Panc1 (cell line): ENCODE measurements at regions not wholly inside any gene's neighbourhood (a gene's known extent, or its start where the extent isn't known, plus 50 kb on each side); places are given as distances from the start of the nearest gene placed in this dataset.
"Not testable (repeated sequence)": the region's sequence is repeated elsewhere in the genome, so short reads cannot be mapped to it uniquely, and the experiment has no call there.

Experiments used
- ATAC-seq: fragments of 200-7000 bp; cut with Tn5 transposase; 2 replicates; pipeline ENCODE4 v1.9.1; 2020; ENCODE audit warnings: mild to moderate bottlenecking, moderate library complexity
- BruUV-seq: library from RNA; stranded (reverse); fragments of 400-500 nt; replicated peaks from 2 replicates; lab custom pipeline; 2021; lab: Mats Ljungman, UMichigan
- CTCF ChIA-PET: fragments of 300-600 bp; sonication (Branson Sonifier 250); formaldehyde crosslinking; loops from one replicate; lab custom pipeline; 2022; ENCODE audit warnings: antibody characterized with exemption; lab: Charles Lee
- POLR2A ChIA-PET: fragments of 300-600 bp; sonication (Branson Sonifier 250); formaldehyde crosslinking; loops from one replicate; lab custom pipeline; 2022; ENCODE audit warnings: antibody characterized with exemption; lab: Charles Lee
- DNase-seq: peaks from one replicate; pipeline ENCODE4 v3.0.0-alpha.2; 2010; ENCODE audit warnings: low read depth, low spot score
- H3K27ac ChIP-seq: 2 replicates; pipeline ENCODE4 v1.5.1; 2011; ENCODE audit warnings: mild to moderate bottlenecking, low read length, inconsistent platforms
- H3K27me3 ChIP-seq: fragments of 200-500 bp; sonication (Bioruptor generic); 2 replicates; pipeline ENCODE4 v1.6.0; 2014; ENCODE audit warnings: low read length, inconsistent platforms; ENCODE audit not compliant: control insufficient read depth, insufficient read depth
- H3K36me3 ChIP-seq: fragments of 200-500 bp; sonication (Bioruptor generic); 2 replicates; pipeline ENCODE4 v1.5.1; 2014; ENCODE audit warnings: inconsistent platforms, mild to moderate bottlenecking, low read length, moderate library complexity; ENCODE audit not compliant: control insufficient read depth, insufficient read depth
- H3K4me1 ChIP-seq: 2 replicates; pipeline ENCODE4 v1.5.1; 2011; ENCODE audit warnings: inconsistent platforms, mild to moderate bottlenecking, low read length, moderate library complexity; ENCODE audit not compliant: control insufficient read depth, insufficient read depth
- H3K4me3 ChIP-seq, 2 experiments: 2 replicates each; pipeline ENCODE4 v1.5.1; 2011 to 2012; ENCODE audit warnings: low read depth in 2 of 2, low read length in 2 of 2, mild to moderate bottlenecking in 2 of 2, inconsistent platforms in 1 of 2, moderate library complexity in 1 of 2
- H3K9me3 ChIP-seq: fragments of 200-500 bp; sonication (Bioruptor generic); 2 replicates; pipeline ENCODE4 v1.5.1; 2014; ENCODE audit warnings: low read depth, mild to moderate bottlenecking, inconsistent platforms, low read length, moderate library complexity; ENCODE audit not compliant: control insufficient read depth, insufficient read depth
- POLR2AphosphoS5 ChIP-seq: IDR thresholded peaks from 2 replicates; pipeline ENCODE4 v1.6.1; 2012; ENCODE audit warnings: mild to moderate bottlenecking, low read depth, low read length, moderate library complexity
- SIN3A ChIP-seq: IDR thresholded peaks from 2 replicates; pipeline ENCODE4 v1.6.1; 2012; ENCODE audit warnings: low read depth, mild to moderate bottlenecking, low read length, moderate library complexity, borderline replicate concordance; ENCODE audit not compliant: insufficient read depth
- TCF7L2 ChIP-seq: IDR thresholded peaks from 2 replicates; pipeline ENCODE4 v1.6.1; 2011; ENCODE audit warnings: mild to moderate bottlenecking, low read depth, low read length, inconsistent platforms
- in situ Hi-C: cut with HindIII; loops from 2 replicates; pipeline ENCODE4 v1.10.0; 2016; ENCODE audit warnings: low sequenced_read_pairs, low pct_unique_long_range_greater_than_20kb
- intact Hi-C: fragments of 100-400 bp; cut with micrococcal nuclease; formaldehyde crosslinking; loops from one replicate; pipeline ENCODE4 v1.10.0; 2022; ENCODE audit not compliant: unreplicated experiment
- TF ChIP-seq, protein P1 (sequence below): fragments of 450-650 bp; IDR thresholded peaks from 2 replicates; pipeline ENCODE4 v1.5.1; 2017; ENCODE audit warnings: mild to moderate bottlenecking
- TF ChIP-seq, protein P2 (sequence below), 2 experiments: IDR thresholded peaks; 2 replicates each; pipeline ENCODE4 v1.6.1; 2011 to 2012; ENCODE audit warnings: low read depth in 2 of 2, control low read depth in 1 of 2, low read length in 1 of 2, mild to moderate bottlenecking in 1 of 2, moderate library complexity in 1 of 2; ENCODE audit not compliant: insufficient read depth in 1 of 2

DNA sequence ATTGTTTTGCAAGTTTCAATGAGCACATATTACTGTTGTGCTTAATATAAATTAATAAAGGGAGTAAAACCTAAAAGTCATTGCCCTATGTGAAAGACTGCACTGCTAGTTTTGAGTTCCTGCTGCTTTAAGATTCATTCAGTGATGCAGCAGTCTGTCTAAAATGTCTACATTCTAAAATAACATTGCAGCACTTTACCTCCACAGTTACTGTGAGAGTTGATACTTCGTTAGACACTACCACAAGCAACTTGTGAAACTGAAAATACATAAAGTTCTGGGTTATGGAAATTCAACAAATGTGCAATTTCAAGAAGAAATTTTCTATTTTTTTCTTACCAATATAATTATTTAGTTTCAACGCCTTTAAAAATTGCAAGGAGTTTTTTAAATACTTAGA, 1175.2 kb upstream of the DIAPH2 start:
- POLR2A ChIA-PET, result no interaction called here
- intact Hi-C loops, result no loop called here
- no peaks in the 10 kb centered on the region for H3K36me3 ChIP-seq
- TF ChIP-seq, protein P1, sequence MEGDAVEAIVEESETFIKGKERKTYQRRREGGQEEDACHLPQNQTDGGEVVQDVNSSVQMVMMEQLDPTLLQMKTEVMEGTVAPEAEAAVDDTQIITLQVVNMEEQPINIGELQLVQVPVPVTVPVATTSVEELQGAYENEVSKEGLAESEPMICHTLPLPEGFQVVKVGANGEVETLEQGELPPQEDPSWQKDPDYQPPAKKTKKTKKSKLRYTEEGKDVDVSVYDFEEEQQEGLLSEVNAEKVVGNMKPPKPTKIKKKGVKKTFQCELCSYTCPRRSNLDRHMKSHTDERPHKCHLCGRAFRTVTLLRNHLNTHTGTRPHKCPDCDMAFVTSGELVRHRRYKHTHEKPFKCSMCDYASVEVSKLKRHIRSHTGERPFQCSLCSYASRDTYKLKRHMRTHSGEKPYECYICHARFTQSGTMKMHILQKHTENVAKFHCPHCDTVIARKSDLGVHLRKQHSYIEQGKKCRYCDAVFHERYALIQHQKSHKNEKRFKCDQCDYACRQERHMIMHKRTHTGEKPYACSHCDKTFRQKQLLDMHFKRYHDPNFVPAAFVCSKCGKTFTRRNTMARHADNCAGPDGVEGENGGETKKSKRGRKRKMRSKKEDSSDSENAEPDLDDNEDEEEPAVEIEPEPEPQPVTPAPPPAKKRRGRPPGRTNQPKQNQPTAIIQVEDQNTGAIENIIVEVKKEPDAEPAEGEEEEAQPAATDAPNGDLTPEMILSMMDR, result no peak
- TF ChIP-seq, protein P2, sequence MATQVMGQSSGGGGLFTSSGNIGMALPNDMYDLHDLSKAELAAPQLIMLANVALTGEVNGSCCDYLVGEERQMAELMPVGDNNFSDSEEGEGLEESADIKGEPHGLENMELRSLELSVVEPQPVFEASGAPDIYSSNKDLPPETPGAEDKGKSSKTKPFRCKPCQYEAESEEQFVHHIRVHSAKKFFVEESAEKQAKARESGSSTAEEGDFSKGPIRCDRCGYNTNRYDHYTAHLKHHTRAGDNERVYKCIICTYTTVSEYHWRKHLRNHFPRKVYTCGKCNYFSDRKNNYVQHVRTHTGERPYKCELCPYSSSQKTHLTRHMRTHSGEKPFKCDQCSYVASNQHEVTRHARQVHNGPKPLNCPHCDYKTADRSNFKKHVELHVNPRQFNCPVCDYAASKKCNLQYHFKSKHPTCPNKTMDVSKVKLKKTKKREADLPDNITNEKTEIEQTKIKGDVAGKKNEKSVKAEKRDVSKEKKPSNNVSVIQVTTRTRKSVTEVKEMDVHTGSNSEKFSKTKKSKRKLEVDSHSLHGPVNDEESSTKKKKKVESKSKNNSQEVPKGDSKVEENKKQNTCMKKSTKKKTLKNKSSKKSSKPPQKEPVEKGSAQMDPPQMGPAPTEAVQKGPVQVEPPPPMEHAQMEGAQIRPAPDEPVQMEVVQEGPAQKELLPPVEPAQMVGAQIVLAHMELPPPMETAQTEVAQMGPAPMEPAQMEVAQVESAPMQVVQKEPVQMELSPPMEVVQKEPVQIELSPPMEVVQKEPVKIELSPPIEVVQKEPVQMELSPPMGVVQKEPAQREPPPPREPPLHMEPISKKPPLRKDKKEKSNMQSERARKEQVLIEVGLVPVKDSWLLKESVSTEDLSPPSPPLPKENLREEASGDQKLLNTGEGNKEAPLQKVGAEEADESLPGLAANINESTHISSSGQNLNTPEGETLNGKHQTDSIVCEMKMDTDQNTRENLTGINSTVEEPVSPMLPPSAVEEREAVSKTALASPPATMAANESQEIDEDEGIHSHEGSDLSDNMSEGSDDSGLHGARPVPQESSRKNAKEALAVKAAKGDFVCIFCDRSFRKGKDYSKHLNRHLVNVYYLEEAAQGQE (IDR thresholded peaks at IDR 0.05; ENCODE audit: insufficient read depth in 1 of 2, low read depth in 2 of 2, low read length in 1 of 2), result no peak
- no peak for TF ChIP-seq POLR2AphosphoS5
- TF ChIP-seq TCF7L2, result no peak
- TF ChIP-seq SIN3A, result no peak
- no peaks in the 10 kb centered on the region for H3K4me1 ChIP-seq
- no TSS peak for BruUV-seq
- H3K27me3 ChIP-seq, result no peaks in the 10 kb centered on the region
- no peak for DNase-seq
- CTCF ChIA-PET, result no interaction called here
- ATAC-seq, result no peak
- in situ Hi-C loops, result no loop called here
- H3K27ac ChIP-seq, result no peak overlapping the region
- H3K4me3 ChIP-seq, result no peak overlapping the region
- no peaks in the 10 kb centered on the region for H3K9me3 ChIP-seq

GRCh38 chrX:95524018-95524417, 1160.6 kb upstream of the DIAPH2 start:
- intact Hi-C loops, in situ Hi-C loops, H3K36me3 ChIP-seq, H3K4me3 ChIP-seq, CTCF ChIA-PET, DNase-seq, H3K27me3 ChIP-seq, H3K4me1 ChIP-seq, POLR2A ChIA-PET, ATAC-seq, H3K9me3 ChIP-seq, H3K27ac ChIP-seq, BruUV-seq: not testable (repeated sequence)

DNA sequence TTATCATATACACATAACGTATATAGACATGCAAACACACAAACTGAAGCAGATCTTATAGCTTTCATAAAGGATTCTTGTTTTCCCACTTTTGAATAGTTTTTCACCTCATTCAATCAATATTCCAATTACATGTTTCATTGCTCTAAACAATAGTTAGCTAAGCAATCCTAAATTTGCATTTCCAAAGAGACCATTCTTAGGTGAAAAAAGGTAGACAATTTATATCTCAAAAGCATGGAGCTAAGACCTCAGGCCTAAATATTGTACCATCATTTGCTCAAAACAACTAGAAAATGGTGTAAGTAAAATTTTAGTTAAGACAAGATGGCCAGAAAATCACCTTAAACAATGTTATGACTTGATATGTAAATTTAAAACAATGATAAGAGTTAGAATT, 1148.5 kb upstream of the DIAPH2 start:
- no TSS peak for BruUV-seq
- Histone ChIP-seq H3K4me1 (no peaks in the 10 kb centered on the region), H3K9me3 (no peaks in the 10 kb centered on the region), H3K4me3 (no peak overlapping the region), H3K27ac (no peak overlapping the region), H3K27me3 (no peaks in the 10 kb centered on the region), H3K36me3 (no peaks in the 10 kb centered on the region)
- CTCF ChIA-PET, result no interaction called here
- in situ Hi-C loops, result no loop called here
- TF ChIP-seq, protein P1, result no peak
- TF ChIP-seq TCF7L2 (no peak), SIN3A (no peak), POLR2AphosphoS5 (no peak)
- TF ChIP-seq, protein P2 (IDR thresholded peaks at IDR 0.05; ENCODE audit: insufficient read depth in 1 of 2, low read depth in 2 of 2, low read length in 1 of 2), result no peak
- intact Hi-C loops, result no loop called here
- DNase-seq (no peak), ATAC-seq (no peak)
- POLR2A ChIA-PET, result no interaction called here
